WTC11 (cell line): ENCODE measurements at regions not wholly inside any gene's neighbourhood (a gene's known extent, or its start where the extent isn't known, plus 50 kb on each side); places are given as distances from the start of the nearest gene placed in this dataset.
A peak's percentile ranks its signal among the peaks of the same experiment; 100 is the strongest.

Source experiments
- ATAC-seq: fragments of 200-7000 bp; cut with Tn5 transposase; 2 replicates; pipeline ENCODE4 v1.10.0; 2021; ENCODE audit warnings: mild to moderate bottlenecking, moderate library complexity
- CTCF ChIA-PET: fragments of 300-600 bp; sonication (Branson Sonifier 250); formaldehyde crosslinking; loops from one replicate; lab custom pipeline; 2021; ENCODE audit warnings: antibody characterized with exemption; lab: Charles Lee
- POLR2A ChIA-PET: fragments of 350-600 bp; sonication (Branson Sonifier 250); formaldehyde crosslinking; loops from one replicate; lab custom pipeline; 2021; ENCODE audit warnings: antibody characterized with exemption; lab: Charles Lee
- DNase-seq: peaks from one replicate; pipeline ENCODE4 v3.0.0; 2021; ENCODE audit warnings: low spot score
- H3K27ac Mint-ChIP-seq: 2 replicates; pipeline ENCODE4 v1.8.0; 2021; ENCODE audit warnings: mixed read lengths
- H3K27me3 Mint-ChIP-seq: 2 replicates; pipeline ENCODE4 v1.8.0; 2021; ENCODE audit warnings: low read depth, mild to moderate bottlenecking, moderate library complexity, mixed read lengths
- H3K36me3 Mint-ChIP-seq: 2 replicates; pipeline ENCODE4 v1.8.0; 2021; ENCODE audit warnings: mixed read lengths
- H3K4me1 Mint-ChIP-seq: 2 replicates; pipeline ENCODE4 v1.8.0; 2022; ENCODE audit warnings: mixed read lengths
- H3K4me3 Mint-ChIP-seq: 2 replicates; pipeline ENCODE4 v1.8.0; 2021; ENCODE audit warnings: mild to moderate bottlenecking, moderate library complexity, mixed read lengths
- H3K9me3 Mint-ChIP-seq: 2 replicates; pipeline ENCODE4 v1.8.0; 2021; ENCODE audit warnings: mixed read lengths
- AR ChIP-seq: fragments of 250-450 bp; sonication (Bioruptor Pico); IDR thresholded peaks from 2 replicates; pipeline ENCODE4 v1.9.0; 2021; ENCODE audit warnings: mild to moderate bottlenecking
- ATF3 ChIP-seq: sonication (generic); formaldehyde crosslinking; conservative IDR thresholded peaks from 2 replicates; pipeline ENCODE4 v1.8.1; 2022; ENCODE audit warnings: mild to moderate bottlenecking, missing genetic modification reagents
- CBFB ChIP-seq: sonication (generic); formaldehyde crosslinking; IDR thresholded peaks from 2 replicates; pipeline ENCODE4 v1.8.1; 2022; ENCODE audit warnings: mild to moderate bottlenecking, low read depth, missing genetic modification reagents
- FOXJ3 ChIP-seq: sonication (generic); formaldehyde crosslinking; IDR thresholded peaks from 2 replicates; pipeline ENCODE4 v1.9.0; 2021; ENCODE audit warnings: missing genetic modification reagents, mild to moderate bottlenecking, borderline replicate concordance
- GTF2I ChIP-seq: fragments of 250-450 bp; sonication (Bioruptor Pico); conservative IDR thresholded peaks from 2 replicates; pipeline ENCODE4 v1.4.0; 2021; ENCODE audit warnings: mild to moderate bottlenecking
- HMGA2 ChIP-seq: fragments of 250-450 bp; sonication (Bioruptor Pico); IDR thresholded peaks from 2 replicates; pipeline ENCODE4 v1.4.0; 2021; ENCODE audit warnings: mild to moderate bottlenecking, moderate library complexity
- IRF2 ChIP-seq: sonication (generic); formaldehyde crosslinking; IDR thresholded peaks from 2 replicates; pipeline ENCODE4 v1.8.0; 2022; ENCODE audit warnings: low read depth, missing genetic modification reagents, borderline replicate concordance
- KAT7 ChIP-seq: sonication (generic); formaldehyde crosslinking; IDR thresholded peaks from 2 replicates; pipeline ENCODE4 v1.8.1; 2023; ENCODE audit warnings: missing genetic modification reagents, mild to moderate bottlenecking, borderline replicate concordance
- MAX ChIP-seq: sonication (generic); formaldehyde crosslinking; IDR thresholded peaks from 2 replicates; pipeline ENCODE4 v1.8.0; 2022; ENCODE audit warnings: mild to moderate bottlenecking, missing genetic modification reagents
- NFATC4 ChIP-seq: fragments of 250-450 bp; sonication (Bioruptor Pico); IDR thresholded peaks from 2 replicates; pipeline ENCODE4 v1.9.0; 2021; ENCODE audit warnings: mild to moderate bottlenecking
- PREB ChIP-seq: sonication (generic); formaldehyde crosslinking; IDR thresholded peaks from 2 replicates; pipeline ENCODE4 v1.8.1; 2022; ENCODE audit warnings: mild to moderate bottlenecking, missing genetic modification reagents, moderate library complexity, borderline replicate concordance
- PRRX2 ChIP-seq: fragments of 250-450 bp; sonication (Bioruptor Pico); IDR thresholded peaks from 2 replicates; pipeline ENCODE4 v1.8.0; 2021; ENCODE audit warnings: mild to moderate bottlenecking
- SOX15 ChIP-seq: fragments of 250-450 bp; sonication (Bioruptor Pico); IDR thresholded peaks from 2 replicates; pipeline ENCODE4 v1.9.0; 2021; ENCODE audit warnings: mild to moderate bottlenecking
- TCF7 ChIP-seq: sonication (generic); formaldehyde crosslinking; IDR thresholded peaks from 2 replicates; pipeline ENCODE4 v1.8.0; 2022; ENCODE audit warnings: mild to moderate bottlenecking, low read depth, missing genetic modification reagents, moderate library complexity
- ZBTB21 ChIP-seq: sonication (generic); formaldehyde crosslinking; IDR thresholded peaks from 2 replicates; pipeline ENCODE4 v1.8.1; 2023; ENCODE audit warnings: mild to moderate bottlenecking, missing genetic modification reagents, borderline replicate concordance
- ZNF263 ChIP-seq: sonication (generic); formaldehyde crosslinking; IDR thresholded peaks from 2 replicates; pipeline ENCODE4 v1.8.1; 2022; ENCODE audit warnings: low read depth, mild to moderate bottlenecking, moderate library complexity, missing genetic modification reagents
- ZNF396 ChIP-seq: fragments of 250-450 bp; sonication (Bioruptor Pico); IDR thresholded peaks from 2 replicates; pipeline ENCODE4 v1.8.0; 2021; ENCODE audit warnings: mild to moderate bottlenecking, moderate library complexity, borderline replicate concordance
- TF ChIP-seq, protein P1 (sequence below): fragments of 250-450 bp; sonication (Bioruptor Pico); IDR thresholded peaks from 2 replicates; pipeline ENCODE4 v2.1.2; 2022; ENCODE audit warnings: mild to moderate bottlenecking, moderate library complexity
- TF ChIP-seq, protein P2 (sequence below): fragments of 250-450 bp; sonication (Bioruptor Pico); conservative IDR thresholded peaks from 2 replicates; pipeline ENCODE4 v1.9.0; 2021; ENCODE audit warnings: mild to moderate bottlenecking
- TF ChIP-seq, protein P3 (sequence below): sonication (generic); formaldehyde crosslinking; IDR thresholded peaks from 2 replicates; pipeline ENCODE4 v1.8.0; 2023; ENCODE audit warnings: missing genetic modification reagents

DNA sequence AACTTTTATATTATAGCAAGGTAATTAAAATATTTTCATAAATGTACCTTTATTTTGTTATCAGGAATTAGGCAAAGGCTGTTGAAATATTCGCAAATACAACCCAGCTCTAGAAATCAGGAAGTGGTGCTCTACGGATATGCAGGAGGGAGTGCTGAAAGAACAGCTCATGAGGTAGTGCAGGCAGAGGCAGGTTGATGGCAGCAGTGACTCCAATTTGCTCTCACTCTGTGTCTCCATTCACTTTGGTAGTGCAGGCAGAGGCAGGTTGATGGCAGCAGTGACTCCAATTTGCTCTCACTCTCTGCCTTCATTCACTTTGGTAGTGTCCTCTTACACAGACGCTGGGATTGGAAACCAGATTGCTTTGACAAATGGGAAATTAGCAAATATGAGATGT lies 277.9 kb downstream of the TRIML1 start:
- TF ChIP-seq, protein P1, sequence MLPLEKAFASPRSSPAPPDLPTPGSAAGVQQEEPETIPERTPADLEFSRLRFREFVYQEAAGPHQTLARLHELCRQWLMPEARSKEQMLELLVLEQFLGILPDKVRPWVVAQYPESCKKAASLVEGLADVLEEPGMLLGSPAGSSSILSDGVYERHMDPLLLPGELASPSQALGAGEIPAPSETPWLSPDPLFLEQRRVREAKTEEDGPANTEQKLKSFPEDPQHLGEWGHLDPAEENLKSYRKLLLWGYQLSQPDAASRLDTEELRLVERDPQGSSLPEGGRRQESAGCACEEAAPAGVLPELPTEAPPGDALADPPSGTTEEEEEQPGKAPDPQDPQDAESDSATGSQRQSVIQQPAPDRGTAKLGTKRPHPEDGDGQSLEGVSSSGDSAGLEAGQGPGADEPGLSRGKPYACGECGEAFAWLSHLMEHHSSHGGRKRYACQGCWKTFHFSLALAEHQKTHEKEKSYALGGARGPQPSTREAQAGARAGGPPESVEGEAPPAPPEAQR, result peak; percentile 72; the same call in 1 of the 2 replicates
- TF ChIP-seq FOXJ3, result no peak
- TF ChIP-seq, all 79 proteins: peak for 1
- ChIA-PET POLR2A (no interaction called here), CTCF (interaction anchor here (0.6 to 1.0 kb wide), 4 partner anchors 11 to 54 kb away, joined by 3 to 10 read pairs (median 4); no protein-coding TSS in a partner anchor)
- Mint-ChIP-seq H3K27ac (no peak overlapping the region), H3K4me3 (no peak overlapping the region), H3K9me3 (peaks cover 17% of the 10 kb centered on the region), H3K36me3 (peaks cover 14% of the 10 kb centered on the region; the same call in 1 of the 2 replicates), H3K27me3 (no peaks in the 10 kb centered on the region), H3K4me1 (peaks cover 8% of the 10 kb centered on the region)
- peak; percentile 98 for ATAC-seq
- peak; percentile 34 for DNase-seq

GRCh38 chr4:188423039-188423438 lies 283.8 kb downstream of the TRIML1 start:
- ChIA-PET CTCF (interaction anchor here (1.2 kb wide), 1 partner anchor 35 kb away, joined by 4 read pairs; no protein-coding TSS in a partner anchor), POLR2A (interaction anchor here (0.5 kb wide), 1 partner anchor 21 kb away, joined by 5 read pairs; no protein-coding TSS in a partner anchor)
- Mint-ChIP-seq H3K36me3 (peaks cover 34% of the 10 kb centered on the region), H3K4me1 (peaks cover 12% of the 10 kb centered on the region), H3K27me3 (no peaks in the 10 kb centered on the region), H3K27ac (no peak overlapping the region; the same call in 1 of the 2 replicates), H3K4me3 (no peak overlapping the region), H3K9me3 (peaks cover 30% of the 10 kb centered on the region)
- TF ChIP-seq KAT7 (CRISPR knock-in tag) (no peak), HMGA2 (CRISPR knock-in tag) (no peak), MAX (CRISPR knock-in tag) (no peak), TCF7 (CRISPR knock-in tag) (no peak), AR (CRISPR knock-in tag) (no peak), SOX15 (CRISPR knock-in tag) (no peak), CBFB (CRISPR knock-in tag) (no peak), PREB (CRISPR knock-in tag) (no peak), IRF2 (CRISPR knock-in tag) (no peak), ZNF263 (CRISPR knock-in tag) (no peak), ZNF396 (CRISPR knock-in tag) (no peak), NFATC4 (CRISPR knock-in tag) (no peak), GTF2I (CRISPR knock-in tag) (no peak), ATF3 (CRISPR knock-in tag) (no peak), PRRX2 (CRISPR knock-in tag) (no peak), ZBTB21 (CRISPR knock-in tag) (no peak)
- TF ChIP-seq, protein P2, sequence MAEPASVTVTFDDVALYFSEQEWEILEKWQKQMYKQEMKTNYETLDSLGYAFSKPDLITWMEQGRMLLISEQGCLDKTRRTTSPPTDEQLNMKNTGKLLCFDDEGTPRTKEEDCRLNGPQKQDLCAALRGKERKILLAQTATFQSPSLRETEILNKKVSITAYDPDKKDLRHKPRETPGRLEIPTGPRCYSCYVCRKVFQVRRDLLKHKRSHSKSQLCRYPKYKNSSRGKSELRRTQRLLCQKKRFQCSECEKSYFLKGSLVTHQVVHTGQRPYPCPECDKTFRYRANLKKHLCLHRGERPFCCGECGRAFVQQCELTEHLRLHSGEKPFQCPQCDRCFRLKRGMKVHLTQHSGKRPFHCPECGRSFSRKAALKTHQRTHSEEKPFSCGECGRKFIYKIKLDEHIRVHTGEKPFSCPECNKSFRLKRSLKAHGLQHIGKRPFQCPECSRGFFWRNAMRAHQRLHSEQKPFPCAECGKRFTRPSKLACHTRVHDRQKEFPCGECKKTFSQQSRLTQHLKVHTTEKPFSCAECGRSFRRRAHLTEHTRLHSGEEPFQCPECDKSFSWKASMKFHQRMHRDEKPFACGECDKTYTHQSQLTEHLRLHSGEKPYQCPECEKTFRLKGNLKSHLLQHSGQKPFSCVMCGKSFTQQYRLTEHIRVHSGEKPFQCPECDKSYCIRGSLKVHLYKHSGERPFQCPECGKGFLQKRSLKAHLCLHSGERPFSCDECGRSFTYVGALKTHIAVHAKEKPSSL (CRISPR knock-in tag), result no peak
- TF ChIP-seq, protein P3, sequence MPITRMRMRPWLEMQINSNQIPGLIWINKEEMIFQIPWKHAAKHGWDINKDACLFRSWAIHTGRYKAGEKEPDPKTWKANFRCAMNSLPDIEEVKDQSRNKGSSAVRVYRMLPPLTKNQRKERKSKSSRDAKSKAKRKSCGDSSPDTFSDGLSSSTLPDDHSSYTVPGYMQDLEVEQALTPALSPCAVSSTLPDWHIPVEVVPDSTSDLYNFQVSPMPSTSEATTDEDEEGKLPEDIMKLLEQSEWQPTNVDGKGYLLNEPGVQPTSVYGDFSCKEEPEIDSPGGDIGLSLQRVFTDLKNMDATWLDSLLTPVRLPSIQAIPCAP (CRISPR knock-in tag), result no peak
- ATAC-seq (no peak), DNase-seq (no peak)
